HG03432 (cell line): ENCODE measurements at regions not wholly inside any gene's neighbourhood (a gene's known extent, or its start where the extent isn't known, plus 50 kb on each side); places are given as distances from the start of the nearest gene placed in this dataset.

ENCODE experiments used
- ATAC-seq: cut with Tn5 transposase; IDR thresholded peaks from one replicate; pipeline ENCODE4 v1.9.1; 2021; ENCODE audit warnings: mild to moderate bottlenecking, moderate library complexity; ENCODE audit not compliant: unreplicated experiment

DNA sequence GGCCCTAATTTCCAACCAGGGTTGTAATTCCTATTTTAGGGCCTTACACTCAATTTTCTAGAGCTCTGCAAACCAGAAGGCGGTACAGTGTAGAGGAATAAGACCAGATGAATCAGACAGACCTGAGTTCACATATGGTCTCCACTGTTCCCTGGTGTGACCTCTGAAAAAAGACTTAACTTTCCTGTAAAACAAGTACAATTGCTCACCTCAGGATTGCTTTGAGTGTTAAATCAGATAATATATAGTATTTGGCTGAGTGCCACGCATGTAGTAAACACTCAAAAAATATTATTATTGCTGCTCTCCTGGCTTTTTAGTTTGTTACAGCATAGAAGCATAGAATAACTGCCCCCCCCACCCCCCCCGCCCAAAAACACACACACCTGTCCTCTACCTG, 51.0 kb upstream of the STT3B start:
- ATAC-seq, result no peak

- ATAC-seq, result no peak
These were observed 50.1 kb upstream of the STT3B start for GRCh38 chr3:31482493-31483200.
